Mesendoderm (in vitro differentiated cells): ENCODE measurements at regions not wholly inside any gene's neighbourhood (a gene's known extent, or its start where the extent isn't known, plus 50 kb on each side); places are given as distances from the start of the nearest gene placed in this dataset.

Experiments
- DNase-seq: peaks from one replicate; pipeline ENCODE4 v3.0.0; 2013
- H2AK5ac ChIP-seq: 2 replicates; pipeline ENCODE4 v1.6.1; 2013; ENCODE audit warnings: low read length, inconsistent platforms
- H2BK120ac ChIP-seq: 2 replicates; pipeline ENCODE4 v1.6.1; 2013; ENCODE audit warnings: low read depth, mild to moderate bottlenecking, low read length, moderate library complexity, mixed read lengths
- H2BK15ac ChIP-seq: replicated peaks from 2 replicates; pipeline ENCODE4 v1.6.1; 2013; ENCODE audit warnings: low read depth, mild to moderate bottlenecking, moderate library complexity
- H2BK5ac ChIP-seq: 2 replicates; pipeline ENCODE4 v1.6.1; 2013; ENCODE audit warnings: low read length, inconsistent platforms
- H3K18ac ChIP-seq: 2 replicates; pipeline ENCODE4 v1.6.1; 2013; ENCODE audit warnings: mild to moderate bottlenecking, low read length, mixed read lengths
- H3K23ac ChIP-seq: one replicate; pipeline ENCODE4 v1.6.1; 2013; ENCODE audit warnings: low read length
- H3K27ac ChIP-seq: 2 replicates; pipeline ENCODE4 v1.5.1; 2013; ENCODE audit warnings: low read depth, mild to moderate bottlenecking, inconsistent platforms, low read length, moderate library complexity
- H3K27me3 ChIP-seq: 2 replicates; pipeline ENCODE4 v1.6.1; 2013; ENCODE audit warnings: low read length, control low read depth, mild to moderate bottlenecking, inconsistent platforms; ENCODE audit not compliant: insufficient read depth, poor library complexity
- H3K36me3 ChIP-seq: 2 replicates; pipeline ENCODE4 v1.6.1; 2013; ENCODE audit warnings: low read length, inconsistent platforms; ENCODE audit not compliant: control insufficient read depth, insufficient read depth
- H3K4ac ChIP-seq: one replicate; pipeline ENCODE4 v1.6.1; 2013; ENCODE audit warnings: low read depth, mild to moderate bottlenecking, low read length, moderate library complexity
- H3K4me1 ChIP-seq: 2 replicates; pipeline ENCODE4 v1.6.1; 2013; ENCODE audit warnings: low read depth, low read length, inconsistent platforms; ENCODE audit not compliant: control insufficient read depth
- H3K4me2 ChIP-seq: 2 replicates; pipeline ENCODE4 v1.6.1; 2013; ENCODE audit warnings: low read length
- H3K4me3 ChIP-seq: 2 replicates; pipeline ENCODE4 v1.5.1; 2013; ENCODE audit warnings: mild to moderate bottlenecking, low read length
- H3K56ac ChIP-seq: one replicate; pipeline ENCODE4 v1.6.1; 2013; ENCODE audit warnings: low read length
- H3K79me1 ChIP-seq: 2 replicates; pipeline ENCODE4 v1.6.1; 2013; ENCODE audit warnings: low read length, inconsistent platforms
- H3K79me2 ChIP-seq: 2 replicates; pipeline ENCODE4 v1.6.1; 2013; ENCODE audit warnings: mild to moderate bottlenecking, low read length; ENCODE audit not compliant: control insufficient read depth, insufficient read depth
- H3K9ac ChIP-seq: 2 replicates; pipeline ENCODE4 v1.6.1; 2013; ENCODE audit warnings: low read length, inconsistent platforms
- H4K5ac ChIP-seq: one replicate; pipeline ENCODE4 v1.6.1; 2013; ENCODE audit warnings: low read length
- H4K8ac ChIP-seq: one replicate; pipeline ENCODE4 v1.6.1; 2013; ENCODE audit warnings: low read depth, mild to moderate bottlenecking, control low read depth, low read length, moderate library complexity
- WGBS: extraction: QIAGEN DNeasy Blood & Tissue Kit; methylation state at CpG from one replicate; pipeline ENCODE4 v1.1.7; 2013; ENCODE audit warnings: low lambda C conversion rate, missing lambda C conversion rate; ENCODE audit not compliant: insufficient coverage; ENCODE audit errors: extremely low coverage; 5-methylcytosine and 5-hydroxymethylcytosine counted together

GRCh38 chr2:239735829-239736357, 289.2 kb downstream of the NDUFA10 start:
- H2BK15ac ChIP-seq = no peak overlapping the region
- H4K8ac ChIP-seq = no peak overlapping the region
- H2AK5ac ChIP-seq = no peak overlapping the region
- no peaks in the 10 kb centered on the region for H3K4me1 ChIP-seq
- no peak overlapping the region for H3K4me2 ChIP-seq
- no peak overlapping the region for H3K23ac ChIP-seq
- H2BK120ac ChIP-seq = peak overlapping the region; percentile 8
- peak overlapping the region; percentile 47 for H3K56ac ChIP-seq
- no peaks in the 10 kb centered on the region for H3K36me3 ChIP-seq
- no peak overlapping the region for H4K5ac ChIP-seq
- no peak overlapping the region for H3K9ac ChIP-seq
- H3K4ac ChIP-seq = no peak overlapping the region
- peak overlapping the region; percentile 9 for H2BK5ac ChIP-seq
- DNase-seq = peak; percentile 14
- WGBS = no CpG with 5 or more reads among the region's 16 CpGs
- no peaks in the 10 kb centered on the region for H3K79me1 ChIP-seq
- H3K79me2 ChIP-seq = no peaks in the 10 kb centered on the region
- peak overlapping the region; percentile 69 for H3K27ac ChIP-seq
- H3K18ac ChIP-seq = no peak overlapping the region
- H3K27me3 ChIP-seq = no peaks in the 10 kb centered on the region
- H3K4me3 ChIP-seq = no peak overlapping the region

- no CpG with 5 or more reads among the region's 23 CpGs for WGBS
- H3K4me3 ChIP-seq = no peak overlapping the region
- H3K4me2 ChIP-seq = no peak overlapping the region
- H4K8ac ChIP-seq = no peak overlapping the region
- no peak overlapping the region for H2BK15ac ChIP-seq
- H3K79me1 ChIP-seq = no peaks in the 10 kb centered on the region
- H3K27me3 ChIP-seq = no peaks in the 10 kb centered on the region
- DNase-seq = peak; percentile 95
- H3K36me3 ChIP-seq = no peaks in the 10 kb centered on the region
- no peak overlapping the region for H3K9ac ChIP-seq
- peak overlapping the region; percentile 10 for H3K18ac ChIP-seq
- H3K79me2 ChIP-seq = no peaks in the 10 kb centered on the region
- peak overlapping the region; percentile 39 for H2BK5ac ChIP-seq
- H2BK120ac ChIP-seq = peak overlapping the region; percentile 8
- no peak overlapping the region for H3K23ac ChIP-seq
- H2AK5ac ChIP-seq = no peak overlapping the region
- no peak overlapping the region for H3K4ac ChIP-seq
- H3K56ac ChIP-seq = peak overlapping the region; percentile 47
- no peaks in the 10 kb centered on the region for H3K4me1 ChIP-seq
- peak overlapping the region; percentile 69 for H3K27ac ChIP-seq
- H4K5ac ChIP-seq = no peak overlapping the region
Measured at GRCh38 chr2:239735131-239735828, 289.9 kb downstream of the NDUFA10 start.

- no peak overlapping the region for H3K4me3 ChIP-seq
- no peaks in the 10 kb centered on the region for H3K79me1 ChIP-seq
- H3K23ac ChIP-seq = no peak overlapping the region
- H3K27ac ChIP-seq = peak overlapping the region; percentile 64
- no peak overlapping the region for H4K8ac ChIP-seq
- no peaks in the 10 kb centered on the region for H3K36me3 ChIP-seq
- H3K56ac ChIP-seq = peak overlapping the region; percentile 70
- H3K79me2 ChIP-seq = no peaks in the 10 kb centered on the region
- no peak overlapping the region for H3K18ac ChIP-seq
- H4K5ac ChIP-seq = no peak overlapping the region
- peak overlapping the region; percentile 50 for H3K4ac ChIP-seq
- DNase-seq = peak; percentile 74
- no peak overlapping the region for H3K9ac ChIP-seq
- H3K27me3 ChIP-seq = no peaks in the 10 kb centered on the region
- no peak overlapping the region for H3K4me2 ChIP-seq
- no peaks in the 10 kb centered on the region for H3K4me1 ChIP-seq
- no peak overlapping the region for H2BK15ac ChIP-seq
- no peak overlapping the region for H2BK120ac ChIP-seq
- no peak overlapping the region for H2AK5ac ChIP-seq
- peak overlapping the region; percentile 82 for H2BK5ac ChIP-seq
- no CpG with 5 or more reads among the region's 8 CpGs for WGBS
Measured at GRCh38 chr2:239734436-239735005, 290.6 kb downstream of the NDUFA10 start.

GRCh38 chr2:239732666-239733010, 292.5 kb downstream of the NDUFA10 start:
- H3K79me1 ChIP-seq = no peaks in the 10 kb centered on the region
- H3K27me3 ChIP-seq = no peaks in the 10 kb centered on the region
- peak overlapping the region; percentile 3 for H3K56ac ChIP-seq
- no CpG with 5 or more reads among the region's 6 CpGs for WGBS
- H2BK5ac ChIP-seq = no peak overlapping the region
- H3K23ac ChIP-seq = no peak overlapping the region
- H3K4me2 ChIP-seq = no peak overlapping the region
- no peak overlapping the region for H2AK5ac ChIP-seq
- H3K9ac ChIP-seq = no peak overlapping the region
- H4K5ac ChIP-seq = no peak overlapping the region
- H3K18ac ChIP-seq = no peak overlapping the region
- H3K27ac ChIP-seq = no peak overlapping the region
- no peak overlapping the region for H4K8ac ChIP-seq
- no peak for DNase-seq
- no peak overlapping the region for H3K4me3 ChIP-seq
- no peaks in the 10 kb centered on the region for H3K79me2 ChIP-seq
- no peak overlapping the region for H2BK15ac ChIP-seq
- no peak overlapping the region for H2BK120ac ChIP-seq
- no peak overlapping the region for H3K4ac ChIP-seq
- no peaks in the 10 kb centered on the region for H3K36me3 ChIP-seq
- H3K4me1 ChIP-seq = no peaks in the 10 kb centered on the region

GRCh38 chr2:239731998-239732665, 293.0 kb downstream of the NDUFA10 start:
- H4K5ac ChIP-seq = no peak overlapping the region
- H3K4me3 ChIP-seq = no peak overlapping the region
- H3K4me2 ChIP-seq = no peak overlapping the region
- no peaks in the 10 kb centered on the region for H3K27me3 ChIP-seq
- H3K4me1 ChIP-seq = no peaks in the 10 kb centered on the region
- no peak overlapping the region for H3K9ac ChIP-seq
- no peak overlapping the region for H3K23ac ChIP-seq
- no peak overlapping the region for H4K8ac ChIP-seq
- H3K18ac ChIP-seq = no peak overlapping the region
- H3K79me1 ChIP-seq = no peaks in the 10 kb centered on the region
- H3K27ac ChIP-seq = no peak overlapping the region
- H3K79me2 ChIP-seq = no peaks in the 10 kb centered on the region
- peak overlapping the region; percentile 3 for H3K56ac ChIP-seq
- DNase-seq = no peak
- no peak overlapping the region for H2BK15ac ChIP-seq
- H2BK120ac ChIP-seq = no peak overlapping the region
- whole genome bisulfite sequencing = no CpG with 5 or more reads among the region's 6 CpGs
- H2BK5ac ChIP-seq = no peak overlapping the region
- H2AK5ac ChIP-seq = no peak overlapping the region
- no peaks in the 10 kb centered on the region for H3K36me3 ChIP-seq
- no peak overlapping the region for H3K4ac ChIP-seq
